ENCODE measurements at regions not wholly inside any gene's neighbourhood (a gene's known extent, or its start where the extent isn't known, plus 50 kb on each side); places are given as distances from the start of the nearest gene placed in this dataset.

- Mint-ChIP-seq H3K9me3 (no peaks in the 10 kb centered on the region), H3K36me3 (ENCODE audit: low read depth) (no peaks in the 10 kb centered on the region), H3K4me1 (peaks cover 25% of the 10 kb centered on the region), H3K4me3 (no peak overlapping the region), H3K27me3 (no peaks in the 10 kb centered on the region), H3K27ac (no peak overlapping the region)
- ChIA-PET CTCF (no interaction called here), POLR2A (no interaction called here)
- DNase-seq: no peak
- ATAC-seq (ENCODE audit: low read depth): no peak
- TF ChIP-seq, protein P1, sequence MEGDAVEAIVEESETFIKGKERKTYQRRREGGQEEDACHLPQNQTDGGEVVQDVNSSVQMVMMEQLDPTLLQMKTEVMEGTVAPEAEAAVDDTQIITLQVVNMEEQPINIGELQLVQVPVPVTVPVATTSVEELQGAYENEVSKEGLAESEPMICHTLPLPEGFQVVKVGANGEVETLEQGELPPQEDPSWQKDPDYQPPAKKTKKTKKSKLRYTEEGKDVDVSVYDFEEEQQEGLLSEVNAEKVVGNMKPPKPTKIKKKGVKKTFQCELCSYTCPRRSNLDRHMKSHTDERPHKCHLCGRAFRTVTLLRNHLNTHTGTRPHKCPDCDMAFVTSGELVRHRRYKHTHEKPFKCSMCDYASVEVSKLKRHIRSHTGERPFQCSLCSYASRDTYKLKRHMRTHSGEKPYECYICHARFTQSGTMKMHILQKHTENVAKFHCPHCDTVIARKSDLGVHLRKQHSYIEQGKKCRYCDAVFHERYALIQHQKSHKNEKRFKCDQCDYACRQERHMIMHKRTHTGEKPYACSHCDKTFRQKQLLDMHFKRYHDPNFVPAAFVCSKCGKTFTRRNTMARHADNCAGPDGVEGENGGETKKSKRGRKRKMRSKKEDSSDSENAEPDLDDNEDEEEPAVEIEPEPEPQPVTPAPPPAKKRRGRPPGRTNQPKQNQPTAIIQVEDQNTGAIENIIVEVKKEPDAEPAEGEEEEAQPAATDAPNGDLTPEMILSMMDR (IDR thresholded peaks at IDR 0.05): no peak
- intact Hi-C loops (cut with micrococcal nuclease): no loop called here
Measured at GRCh38 chr4:4937926-4938325, 78.5 kb downstream of the MSX1 start.

DNA sequence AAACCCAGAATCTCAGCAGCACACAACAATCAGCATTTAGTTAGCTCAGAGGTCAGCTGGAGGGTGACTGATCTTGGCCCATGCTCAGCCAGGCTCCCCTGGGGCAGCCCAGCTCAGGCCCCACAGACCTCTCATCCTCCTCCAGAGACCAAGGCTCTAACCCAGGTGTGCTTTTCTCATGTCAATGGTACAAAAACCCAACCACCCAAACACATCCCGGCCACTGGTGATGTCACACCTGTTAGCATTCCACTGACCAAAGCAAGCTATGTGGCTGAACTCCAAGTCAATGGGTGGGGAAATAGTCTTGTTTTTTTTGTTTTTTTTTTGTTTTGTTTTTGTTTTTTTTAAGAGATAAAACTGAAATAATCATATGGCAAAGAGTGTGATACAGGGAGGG lies 77.5 kb downstream of the CYTL1 start:
- ATAC-seq (ENCODE audit: low read depth) (no peak), DNase-seq (no peak)
- Mint-ChIP-seq H3K27ac (peak overlapping the region; percentile 31), H3K9me3 (no peaks in the 10 kb centered on the region), H3K4me3 (no peak overlapping the region), H3K4me1 (peaks cover 57% of the 10 kb centered on the region), H3K27me3 (no peaks in the 10 kb centered on the region), H3K36me3 (ENCODE audit: low read depth) (peaks cover 8% of the 10 kb centered on the region)
- CTCF ChIA-PET: interaction anchor here (2.9 kb wide), 1 partner anchor 52 kb away, joined by 13 read pairs; no protein-coding TSS in a partner anchor
- TF ChIP-seq, protein P1 (IDR thresholded peaks at IDR 0.05): no peak
- POLR2A ChIA-PET: interaction anchor here (0.7 kb wide), 1 partner anchor 11 kb away, joined by 3 read pairs; no protein-coding TSS in a partner anchor
- intact Hi-C loops (cut with micrococcal nuclease): loop anchor here (5.0 kb wide), 1 partner anchor 39 kb away; no protein-coding TSS in a partner anchor

GRCh38 chr4:4942658-4943057 lies 76.6 kb downstream of the CYTL1 start:
- Mint-ChIP-seq H3K27me3 (no peaks in the 10 kb centered on the region), H3K4me1 (peaks cover 57% of the 10 kb centered on the region), H3K9me3 (no peaks in the 10 kb centered on the region), H3K36me3 (ENCODE audit: low read depth) (peaks cover 8% of the 10 kb centered on the region), H3K4me3 (no peak overlapping the region), H3K27ac (peak overlapping the region; percentile 91)
- POLR2A ChIA-PET: interaction anchor here (0.7 kb wide), 1 partner anchor 12 kb away, joined by 3 read pairs; no protein-coding TSS in a partner anchor
- CTCF ChIA-PET: interaction anchor here (2.9 kb wide), 1 partner anchor 51 kb away, joined by 13 read pairs; no protein-coding TSS in a partner anchor
- ATAC-seq (ENCODE audit: low read depth) (no peak), DNase-seq (no peak)
- TF ChIP-seq, protein P1 (IDR thresholded peaks at IDR 0.05): no peak
- intact Hi-C loops (cut with micrococcal nuclease): loop anchor here (1.0 to 5.0 kb wide), 2 partner anchors 10 to 40 kb away; no protein-coding TSS in a partner anchor

GRCh38 chr4:4945021-4945420 lies 74.2 kb downstream of the CYTL1 start:
- H3K4me1 Mint-ChIP-seq: peaks cover 56% of the 10 kb centered on the region
- POLR2A ChIA-PET: no interaction called here
- intact Hi-C loops (cut with micrococcal nuclease): loop anchor here (2.0 kb wide), 1 partner anchor 86 kb away; the partner anchor contains the start of gene MSX1
- no peaks in the 10 kb centered on the region for H3K27me3 Mint-ChIP-seq
- no peak overlapping the region for H3K4me3 Mint-ChIP-seq
- CTCF ChIA-PET: no interaction called here
- peak overlapping the region; percentile 53 for H3K27ac Mint-ChIP-seq
- no peaks in the 10 kb centered on the region for H3K9me3 Mint-ChIP-seq
- TF ChIP-seq, protein P1 (IDR thresholded peaks at IDR 0.05): no peak
- DNase-seq (no peak), ATAC-seq (ENCODE audit: low read depth) (no peak)
- peaks cover 8% of the 10 kb centered on the region for H3K36me3 Mint-ChIP-seq (ENCODE audit: low read depth)

GRCh38 chr4:4945829-4946228 lies 73.4 kb downstream of the CYTL1 start:
- POLR2A ChIA-PET: no interaction called here
- TF ChIP-seq, protein P1 (IDR thresholded peaks at IDR 0.05): no peak
- H3K27me3 Mint-ChIP-seq: no peaks in the 10 kb centered on the region
- H3K9me3 Mint-ChIP-seq: no peaks in the 10 kb centered on the region
- CTCF ChIA-PET: no interaction called here
- H3K4me3 Mint-ChIP-seq: no peak overlapping the region
- ATAC-seq (ENCODE audit: low read depth): no peak
- peaks cover 50% of the 10 kb centered on the region for H3K4me1 Mint-ChIP-seq
- no peak for DNase-seq
- intact Hi-C loops (cut with micrococcal nuclease): loop anchor here (2.0 kb wide), 1 partner anchor 87 kb away; the partner anchor contains the start of gene MSX1
- peaks cover 8% of the 10 kb centered on the region for H3K36me3 Mint-ChIP-seq (ENCODE audit: low read depth)
- H3K27ac Mint-ChIP-seq: peak overlapping the region; percentile 37
